ENCODE measurements at regions not wholly inside any gene's neighbourhood (a gene's known extent, or its start where the extent isn't known, plus 50 kb on each side); places are given as distances from the start of the nearest gene placed in this dataset.

GRCh38 chr5:113794981-113795380 is 281.5 kb downstream of the YTHDC2 start:
- TF ChIP-seq POLR2A (IDR thresholded peaks at IDR 0.05; ENCODE audit: low read depth, low read length) (no peak), POLR2AphosphoS5 (IDR thresholded peaks at IDR 0.05; ENCODE audit: low read depth, low read length) (no peak)

Measured in GM12892 (cell line).